Ovary (tissue), 7 donors: ENCODE measurements at regions not wholly inside any gene's neighbourhood (a gene's known extent, or its start where the extent isn't known, plus 50 kb on each side); places are given as distances from the start of the nearest gene placed in this dataset.

Experiments used
- DNase-seq, 5 donors: peaks; one replicate each; pipeline ENCODE4 v3.0.0-alpha.2; 2019 to 2020
- H3K27ac ChIP-seq, 2 donors: fragments of 200-600 bp; one replicate each; pipeline versions ENCODE4 v1.5.1 to v1.8.0; 2019 to 2022
- H3K27me3 ChIP-seq: fragments of 200-600 bp; one replicate; pipeline ENCODE4 v1.8.0; 2022
- H3K36me3 ChIP-seq: fragments of 200-600 bp; sonication (generic); one replicate; pipeline ENCODE4 v1.5.1; 2019
- H3K4me1 ChIP-seq: one replicate; pipeline ENCODE4 v1.8.1; 2013; ENCODE audit warnings: mild to moderate bottlenecking, moderate library complexity; ENCODE audit not compliant: insufficient read depth
- H3K4me3 ChIP-seq: fragments of 200-600 bp; sonication (generic); one replicate; pipeline ENCODE4 v1.5.1; 2017
- H3K9me3 ChIP-seq, 2 donors: fragments of 200-600 bp in 1 of 2; sonication (generic) in 1 of 2; one replicate each; pipeline versions ENCODE4 v1.5.1 to v1.8.1; 2013 to 2019; ENCODE audit warnings: mild to moderate bottlenecking in 1 of 2, moderate library complexity in 1 of 2
- EP300 ChIP-seq: sonication (generic); formaldehyde crosslinking; IDR thresholded peaks from one replicate; pipeline ENCODE4 v1.6.1; 2017; ENCODE audit warnings: antibody characterized with exemption
- POLR2A ChIP-seq: fragments of 450-650 bp; IDR thresholded peaks from one replicate; pipeline ENCODE4 v1.6.1; 2017; ENCODE audit warnings: antibody characterized with exemption, mild to moderate bottlenecking, moderate library complexity
- WGBS, 3 donors: extraction: QIAGEN DNeasy Blood & Tissue Kit in 1 of 3; methylation state at CpG; one replicate each; pipeline versions ENCODE4 v1.1.5 to v1.1.7; 2013 to 2017; 5-methylcytosine and 5-hydroxymethylcytosine counted together
- intact Hi-C, 4 donors: fragments of 100-400 bp; cut with DNase I; formaldehyde crosslinking; loops; one replicate each; pipeline versions ENCODE4 v1.11.0 to v1.15.1; 2022 to 2023
- TF ChIP-seq, protein P1 (sequence below), 3 donors: fragments of 450-650 bp in 2 of 3; fragments of 200-600 bp in 1 of 3; IDR thresholded peaks; one replicate each; pipeline versions ENCODE4 v1.5.1 to v1.8.0; 2016 to 2022; ENCODE audit warnings: antibody characterized with exemption in 3 of 3, mild to moderate bottlenecking in 1 of 3
- donor health status: DM: no; HTN: no; CAD: no; lungs with moderate emphysema.
- donor health status: DM: no; HTN: no; CAD: no.
- donor health status: Bipolar disorder and iron deficiency.
- donor health status: DM: no; HTN: no; CAD: no.
- donor health status: DM: yes; HTN: yes; CAD: no.

DNA sequence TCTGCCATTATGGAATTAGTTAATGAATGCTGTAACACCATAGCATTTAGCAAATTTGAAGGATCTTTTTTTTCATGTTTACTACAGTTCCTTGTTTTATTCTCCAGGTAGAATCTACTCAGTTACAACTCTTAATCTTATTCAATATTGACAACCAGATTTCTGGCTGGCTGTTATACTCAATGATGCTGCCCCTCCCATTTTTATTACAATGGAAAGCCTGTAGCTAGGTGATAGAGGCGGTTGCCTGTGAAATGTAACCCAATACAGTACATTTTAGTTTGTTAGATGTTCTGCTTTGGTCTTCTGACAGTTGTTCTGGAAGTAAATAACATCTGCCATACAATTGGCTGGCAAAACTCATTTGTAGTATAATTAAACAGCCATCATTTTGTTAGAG lies 294.2 kb downstream of the DMRTA1 start:
- no peaks in the 10 kb centered on the region for H3K9me3 ChIP-seq
- TF ChIP-seq, protein P1, sequence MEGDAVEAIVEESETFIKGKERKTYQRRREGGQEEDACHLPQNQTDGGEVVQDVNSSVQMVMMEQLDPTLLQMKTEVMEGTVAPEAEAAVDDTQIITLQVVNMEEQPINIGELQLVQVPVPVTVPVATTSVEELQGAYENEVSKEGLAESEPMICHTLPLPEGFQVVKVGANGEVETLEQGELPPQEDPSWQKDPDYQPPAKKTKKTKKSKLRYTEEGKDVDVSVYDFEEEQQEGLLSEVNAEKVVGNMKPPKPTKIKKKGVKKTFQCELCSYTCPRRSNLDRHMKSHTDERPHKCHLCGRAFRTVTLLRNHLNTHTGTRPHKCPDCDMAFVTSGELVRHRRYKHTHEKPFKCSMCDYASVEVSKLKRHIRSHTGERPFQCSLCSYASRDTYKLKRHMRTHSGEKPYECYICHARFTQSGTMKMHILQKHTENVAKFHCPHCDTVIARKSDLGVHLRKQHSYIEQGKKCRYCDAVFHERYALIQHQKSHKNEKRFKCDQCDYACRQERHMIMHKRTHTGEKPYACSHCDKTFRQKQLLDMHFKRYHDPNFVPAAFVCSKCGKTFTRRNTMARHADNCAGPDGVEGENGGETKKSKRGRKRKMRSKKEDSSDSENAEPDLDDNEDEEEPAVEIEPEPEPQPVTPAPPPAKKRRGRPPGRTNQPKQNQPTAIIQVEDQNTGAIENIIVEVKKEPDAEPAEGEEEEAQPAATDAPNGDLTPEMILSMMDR (IDR thresholded peaks at IDR 0.05), result no peak
- TF ChIP-seq POLR2A (no peak), EP300 (no peak)
- no peaks in the 10 kb centered on the region for H3K4me1 ChIP-seq
- intact Hi-C loops, result no loop called here
- no peaks in the 10 kb centered on the region for H3K36me3 ChIP-seq
- H3K27ac ChIP-seq, result no peak overlapping the region
- H3K4me3 ChIP-seq, result no peak overlapping the region
- no peak for DNase-seq
- 55 to 58% (median 57%) methylated on average over 1 of the region's 1 CpG for WGBS, 3 donors
- no peaks in the 10 kb centered on the region for H3K27me3 ChIP-seq

DNA sequence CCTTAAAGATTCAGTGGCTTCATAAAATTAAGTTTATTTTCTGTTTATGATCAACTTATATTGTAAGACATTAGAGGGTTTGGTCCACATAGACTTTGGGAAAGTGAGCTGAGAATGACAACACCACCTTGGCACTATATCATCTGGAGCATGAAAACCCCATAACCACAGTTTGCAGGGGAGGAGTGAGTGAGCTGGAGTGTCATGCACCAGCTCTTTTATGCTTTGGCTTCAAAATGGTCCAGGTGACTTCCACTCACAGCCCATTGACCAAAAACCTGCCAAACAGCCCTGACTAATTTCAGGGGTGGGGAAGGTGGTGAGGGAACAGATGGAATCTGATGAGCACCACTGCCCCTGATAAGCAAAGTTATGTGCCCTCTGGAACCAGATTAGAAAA lies 295.8 kb downstream of the DMRTA1 start:
- Histone ChIP-seq H3K4me1 (no peaks in the 10 kb centered on the region), H3K9me3 (no peaks in the 10 kb centered on the region), H3K27ac (no peak overlapping the region), H3K27me3 (no peaks in the 10 kb centered on the region), H3K4me3 (no peak overlapping the region), H3K36me3 (no peaks in the 10 kb centered on the region)
- DNase-seq, result no peak
- intact Hi-C loops, result no loop called here
- no peak for TF ChIP-seq EP300
- TF ChIP-seq, protein P1 (IDR thresholded peaks at IDR 0.05), result no peak
- TF ChIP-seq POLR2A, result no peak

DNA sequence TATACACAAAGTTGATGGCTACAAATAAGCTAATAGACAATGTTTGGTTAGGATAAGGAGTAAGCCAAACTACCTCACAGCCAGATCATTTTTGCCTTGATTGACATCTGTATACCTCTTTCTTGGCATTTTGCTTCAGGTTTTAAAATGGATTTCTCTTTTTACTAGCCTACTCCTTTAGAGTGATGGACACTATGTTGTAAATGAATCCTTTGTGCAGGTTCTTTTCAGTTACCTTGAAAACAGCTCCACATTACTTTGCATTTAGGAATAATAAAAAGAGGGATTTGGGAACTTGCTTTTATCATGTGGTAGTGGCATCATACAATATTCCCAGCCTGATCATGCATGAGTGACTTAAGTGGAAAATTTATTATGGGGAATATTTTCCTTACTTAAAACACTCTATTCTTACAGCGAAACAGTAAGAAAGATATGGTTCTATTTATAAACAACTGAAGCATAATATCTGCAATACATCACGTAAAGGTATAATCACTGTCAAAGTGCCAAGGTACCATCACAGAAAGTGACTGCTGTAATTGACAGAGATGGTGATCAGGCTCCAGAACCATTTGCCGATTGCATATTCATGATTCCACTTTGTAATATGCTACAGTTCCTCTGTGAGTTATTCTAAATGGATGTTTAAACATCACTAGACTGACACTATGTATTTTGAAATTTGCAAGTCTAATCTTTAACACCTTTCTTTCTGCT lies 327.0 kb downstream of the DMRTA1 start:
- Histone ChIP-seq H3K4me3 (no peak overlapping the region), H3K4me1 (no peaks in the 10 kb centered on the region), H3K27me3 (no peaks in the 10 kb centered on the region), H3K36me3 (no peaks in the 10 kb centered on the region), H3K27ac (no peak overlapping the region), H3K9me3 (no peaks in the 10 kb centered on the region)
- 77 to 85% (median 81%) methylated on average over 3 of the region's 3 CpGs for WGBS, 3 donors
- TF ChIP-seq, protein P1 (IDR thresholded peaks at IDR 0.05), result no peak
- TF ChIP-seq POLR2A (no peak), EP300 (no peak)
- no peak for DNase-seq
- intact Hi-C loops, result no loop called here

DNA sequence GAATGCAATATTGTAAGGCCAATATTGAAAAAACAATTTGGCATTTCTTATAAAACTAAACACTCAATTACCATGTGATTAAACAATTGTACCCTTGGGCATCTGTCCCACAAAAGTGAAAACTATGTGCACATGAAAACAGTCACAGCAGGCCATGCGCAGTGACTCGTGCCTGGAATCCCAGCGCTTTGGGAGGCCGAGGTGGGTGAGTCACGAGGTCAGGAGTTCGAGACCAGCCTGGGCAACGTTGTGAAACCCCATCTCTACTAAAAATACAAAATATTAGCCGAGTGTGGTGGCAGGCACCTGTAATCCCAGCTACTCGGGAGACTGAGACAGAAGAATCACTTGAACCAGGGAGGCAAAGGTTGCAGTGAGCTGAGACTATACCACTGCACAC lies 343.7 kb downstream of the DMRTA1 start:
- WGBS, 3 donors, result 78 to 81% (median 81%) methylated on average over 9 of the region's 9 CpGs
- Histone ChIP-seq H3K4me3 (no peak overlapping the region), H3K27ac (no peak overlapping the region), H3K4me1 (no peaks in the 10 kb centered on the region), H3K36me3 (no peaks in the 10 kb centered on the region), H3K27me3 (no peaks in the 10 kb centered on the region), H3K9me3 (no peaks in the 10 kb centered on the region)
- DNase-seq, result no peak
- intact Hi-C loops, result no loop called here
- TF ChIP-seq POLR2A, result no peak
- TF ChIP-seq, protein P1 (IDR thresholded peaks at IDR 0.05), result no peak
- TF ChIP-seq EP300, result no peak
